Epithelial cell of esophagus (primary cell): ENCODE measurements at regions not wholly inside any gene's neighbourhood (a gene's known extent, or its start where the extent isn't known, plus 50 kb on each side); places are given as distances from the start of the nearest gene placed in this dataset.

ENCODE experiments used
- DNase-seq: peaks from one replicate; pipeline ENCODE4 v3.0.0; 2010; ENCODE audit warnings: low read depth
- H3K4me3 ChIP-seq: 2 replicates; pipeline ENCODE4 v1.5.1; 2011; ENCODE audit warnings: mild to moderate bottlenecking, low read length, control low read depth
- CTCF ChIP-seq: IDR thresholded peaks from 2 replicates; pipeline ENCODE4 v1.5.1; 2011; ENCODE audit warnings: low read depth, mild to moderate bottlenecking, low read length, control low read depth, inconsistent platforms; ENCODE audit not compliant: insufficient read depth; ENCODE audit errors: missing control alignments

GRCh38 chr20:60583741-60584140 is 625.5 kb downstream of the CDH26 start:
- TF ChIP-seq CTCF: no peak
- no peak overlapping the region for H3K4me3 ChIP-seq
- peak; percentile 32 for DNase-seq

GRCh38 chr20:60584221-60584620 is 626.0 kb downstream of the CDH26 start:
- peak; percentile 8 for DNase-seq
- no peak for TF ChIP-seq CTCF
- H3K4me3 ChIP-seq: no peak overlapping the region

GRCh38 chr20:60585651-60586050 is 627.4 kb downstream of the CDH26 start:
- TF ChIP-seq CTCF: no peak
- no peak overlapping the region for H3K4me3 ChIP-seq
- DNase-seq: no peak

- H3K4me3 ChIP-seq: no peak overlapping the region
- DNase-seq: no peak
- no peak for TF ChIP-seq CTCF
These were observed 628.2 kb downstream of the CDH26 start for GRCh38 chr20:60586269-60587050.

- no peak overlapping the region for H3K4me3 ChIP-seq
- no peak for DNase-seq
- no peak for TF ChIP-seq CTCF
These were observed 629.8 kb downstream of the CDH26 start for GRCh38 chr20:60587986-60588385.

GRCh38 chr20:60589623-60590022 is 631.4 kb downstream of the CDH26 start:
- DNase-seq: peak; percentile 6
- no peak for TF ChIP-seq CTCF

More at GRCh38 chr20:60589623-60590022, 631.4 kb downstream of the CDH26 start:
- no peak overlapping the region for H3K4me3 ChIP-seq
